ENCODE measurements at regions not wholly inside any gene's neighbourhood (a gene's known extent, or its start where the extent isn't known, plus 50 kb on each side); places are given as distances from the start of the nearest gene placed in this dataset.

- no peak overlapping the region for H3K4me3 ChIP-seq
- no peak for DNase-seq (ENCODE audit: low spot score)
- no peaks in the 10 kb centered on the region for H3K9me3 ChIP-seq
- no peaks in the 10 kb centered on the region for H3K4me1 ChIP-seq (ENCODE audit: control insufficient read depth in 1 of 2, low read depth in 2 of 2)
- no peaks in the 10 kb centered on the region for H3K27me3 ChIP-seq (replicated peaks; ENCODE audit: insufficient read depth)
- no peaks in the 10 kb centered on the region for H3K36me3 ChIP-seq
- ATAC-seq (ENCODE audit: insufficient number of reproducible peaks, low FRiP score, low read depth): no peak
- no peak overlapping the region for H3K27ac ChIP-seq
- TF ChIP-seq CTCF (IDR thresholded peaks at IDR 0.05): no peak
Measured at GRCh38 chr2:33925311-33925710, 326.2 kb upstream of the FAM98A start.

DNA sequence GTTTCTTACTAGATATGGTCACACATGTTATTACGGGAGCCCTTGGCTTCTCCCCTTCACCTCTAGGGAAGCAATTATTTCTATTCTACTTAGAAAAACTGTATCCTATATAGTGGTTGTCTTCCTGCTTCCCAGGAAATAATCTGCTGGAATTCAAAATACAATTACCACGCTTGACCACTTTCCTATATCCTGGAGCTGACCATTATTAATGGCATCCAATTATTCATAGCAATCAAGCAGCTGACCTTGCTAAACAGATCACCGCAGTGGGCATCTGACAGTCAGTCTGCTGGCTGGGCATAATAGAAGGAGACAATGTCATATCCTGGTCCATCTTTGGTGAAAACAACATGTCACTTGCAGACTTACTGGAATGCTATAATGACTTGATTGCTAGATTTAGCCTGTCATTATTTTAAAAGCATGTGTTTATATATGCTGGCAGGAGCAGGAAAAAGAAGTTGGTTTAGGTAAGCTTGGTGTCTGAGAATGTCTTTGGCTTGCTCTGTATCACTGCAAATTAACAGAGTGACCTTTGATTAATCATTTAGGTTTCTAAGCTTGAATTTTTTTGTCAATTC, 325.6 kb upstream of the FAM98A start:
- no peak for ATAC-seq (ENCODE audit: insufficient number of reproducible peaks, low FRiP score, low read depth)
- DNase-seq (ENCODE audit: low spot score): no peak
- H3K9me3 ChIP-seq: no peaks in the 10 kb centered on the region
- no peak overlapping the region for H3K27ac ChIP-seq
- TF ChIP-seq CTCF (IDR thresholded peaks at IDR 0.05): no peak
- no peaks in the 10 kb centered on the region for H3K36me3 ChIP-seq
- no peaks in the 10 kb centered on the region for H3K27me3 ChIP-seq (replicated peaks; ENCODE audit: insufficient read depth)
- no peak overlapping the region for H3K4me3 ChIP-seq
- H3K4me1 ChIP-seq (ENCODE audit: control insufficient read depth in 1 of 2, low read depth in 2 of 2): no peaks in the 10 kb centered on the region

GRCh38 chr2:33917252-33917651, 318.2 kb upstream of the FAM98A start:
- ATAC-seq (ENCODE audit: insufficient number of reproducible peaks, low FRiP score, low read depth): no peak
- H3K27ac ChIP-seq: no peak overlapping the region
- TF ChIP-seq CTCF (IDR thresholded peaks at IDR 0.05): no peak

DNA sequence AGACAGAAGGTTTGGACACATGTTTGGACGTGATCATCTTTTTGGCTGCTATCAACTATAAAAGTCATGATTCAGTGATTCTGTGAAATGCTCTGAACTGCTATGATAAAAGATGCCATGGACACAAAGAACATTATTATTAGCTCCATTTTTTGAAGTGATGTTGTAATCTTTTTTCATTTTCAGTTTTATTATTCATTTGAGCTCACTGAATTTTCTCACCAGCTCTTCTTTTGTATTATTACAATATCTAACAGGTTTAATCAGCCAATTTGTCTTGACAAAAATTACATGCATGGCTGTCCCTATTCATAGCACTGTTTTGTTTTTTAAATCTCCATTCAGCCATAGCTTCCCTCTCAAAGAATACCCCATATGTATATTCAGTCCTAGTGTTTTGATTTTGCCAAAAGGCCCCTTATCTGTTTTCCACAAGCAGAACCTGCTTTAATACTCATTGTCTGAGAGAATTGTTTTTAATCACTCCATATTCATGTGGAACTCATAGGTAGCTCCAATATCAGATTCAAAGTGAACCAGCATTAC, 314.0 kb upstream of the FAM98A start:
- no peaks in the 10 kb centered on the region for H3K4me1 ChIP-seq (ENCODE audit: control insufficient read depth in 1 of 2, low read depth in 2 of 2)
- H3K27me3 ChIP-seq (replicated peaks; ENCODE audit: insufficient read depth): no peaks in the 10 kb centered on the region
- no peak for ATAC-seq (ENCODE audit: insufficient number of reproducible peaks, low FRiP score, low read depth)
- no peak for TF ChIP-seq CTCF (IDR thresholded peaks at IDR 0.05)
- H3K27ac ChIP-seq: no peak overlapping the region
- no peak for DNase-seq (ENCODE audit: low spot score)
- peaks cover 5% of the 10 kb centered on the region for H3K9me3 ChIP-seq
- no peak overlapping the region for H3K4me3 ChIP-seq
- H3K36me3 ChIP-seq: no peaks in the 10 kb centered on the region

More at GRCh38 chr2:33917252-33917651, 318.2 kb upstream of the FAM98A start:
- DNase-seq (ENCODE audit: low spot score): no peak
- Histone ChIP-seq H3K36me3 (no peaks in the 10 kb centered on the region), H3K4me3 (no peak overlapping the region), H3K27me3 (replicated peaks; ENCODE audit: insufficient read depth) (no peaks in the 10 kb centered on the region), H3K4me1 (ENCODE audit: control insufficient read depth in 1 of 2, low read depth in 2 of 2) (no peaks in the 10 kb centered on the region), H3K9me3 (peaks cover 5% of the 10 kb centered on the region)

- H3K9me3 ChIP-seq: peaks cover 5% of the 10 kb centered on the region
- no peak overlapping the region for H3K27ac ChIP-seq
- no peaks in the 10 kb centered on the region for H3K27me3 ChIP-seq (replicated peaks; ENCODE audit: insufficient read depth)
- H3K36me3 ChIP-seq: no peaks in the 10 kb centered on the region
- ATAC-seq (ENCODE audit: insufficient number of reproducible peaks, low FRiP score, low read depth) (no peak), DNase-seq (ENCODE audit: low spot score) (no peak)
- no peak for TF ChIP-seq CTCF (IDR thresholded peaks at IDR 0.05)
- no peaks in the 10 kb centered on the region for H3K4me1 ChIP-seq (ENCODE audit: control insufficient read depth in 1 of 2, low read depth in 2 of 2)
- H3K4me3 ChIP-seq: no peak overlapping the region
Measured at GRCh38 chr2:33911327-33911726, 312.2 kb upstream of the FAM98A start.
